GM21367 (cell line): ENCODE measurements at regions not wholly inside any gene's neighbourhood (a gene's known extent, or its start where the extent isn't known, plus 50 kb on each side); places are given as distances from the start of the nearest gene placed in this dataset.

Source experiments
- ATAC-seq: cut with Tn5 transposase; IDR thresholded peaks from one replicate; pipeline ENCODE4 v1.9.1; 2021; ENCODE audit not compliant: unreplicated experiment

DNA sequence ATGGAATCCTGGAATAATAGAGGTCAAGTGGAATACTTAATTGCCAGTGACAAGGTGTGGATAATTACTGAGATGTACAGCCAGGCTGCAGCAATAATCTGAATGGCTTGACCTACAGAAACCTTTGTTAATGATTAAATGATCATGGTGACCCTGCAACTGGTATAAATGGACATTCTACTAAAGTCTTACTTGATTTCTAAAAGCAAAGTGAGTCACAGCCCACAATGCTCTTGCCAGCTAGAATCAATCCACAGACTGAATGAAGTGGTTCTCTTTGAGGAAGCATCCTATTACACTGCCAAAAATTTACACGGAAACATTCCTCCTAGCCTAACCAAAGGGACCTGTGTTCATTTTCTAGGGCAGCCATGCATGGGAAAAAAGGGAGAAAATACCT, 518.5 kb downstream of the SOX5 start:
- no peak for ATAC-seq

DNA sequence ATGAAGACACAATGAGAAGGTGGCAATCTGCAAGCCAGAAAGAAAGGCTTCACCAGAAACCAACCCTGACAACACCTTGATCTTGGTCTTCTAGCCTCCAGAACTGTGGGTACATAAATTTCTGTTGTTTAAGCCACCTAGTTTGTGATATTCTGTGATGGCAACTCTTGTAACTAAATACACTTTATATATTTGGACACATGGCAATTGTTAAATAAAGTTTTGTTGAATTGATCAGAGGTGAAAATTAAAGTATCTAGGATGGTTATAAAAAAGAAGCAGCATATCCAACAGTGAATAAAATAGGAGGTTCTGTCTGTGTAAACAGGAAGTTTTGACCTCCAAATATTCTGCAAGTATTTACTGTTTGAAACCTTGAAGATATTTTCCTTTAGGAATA, 516.3 kb downstream of the SOX5 start:
- ATAC-seq = no peak

DNA sequence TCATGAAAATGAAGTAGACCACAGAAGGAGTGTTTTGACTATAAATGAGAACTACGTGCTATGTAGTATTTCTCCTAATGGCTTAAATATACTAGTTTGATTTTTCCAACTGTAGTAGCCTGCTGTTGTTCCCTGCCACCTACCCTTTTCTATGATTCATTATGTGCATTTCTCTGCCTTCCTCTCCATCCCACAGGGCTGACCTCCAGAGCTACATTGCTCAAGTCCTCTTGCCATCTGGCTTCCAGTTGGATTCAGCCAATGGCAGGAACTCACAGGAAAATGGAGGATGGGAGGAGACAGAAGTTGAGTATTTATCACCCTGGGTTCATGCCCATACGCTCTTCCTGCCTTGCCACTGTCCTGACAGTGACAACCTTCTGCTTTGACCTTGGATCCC, 515.3 kb downstream of the SOX5 start:
- no peak for ATAC-seq

DNA sequence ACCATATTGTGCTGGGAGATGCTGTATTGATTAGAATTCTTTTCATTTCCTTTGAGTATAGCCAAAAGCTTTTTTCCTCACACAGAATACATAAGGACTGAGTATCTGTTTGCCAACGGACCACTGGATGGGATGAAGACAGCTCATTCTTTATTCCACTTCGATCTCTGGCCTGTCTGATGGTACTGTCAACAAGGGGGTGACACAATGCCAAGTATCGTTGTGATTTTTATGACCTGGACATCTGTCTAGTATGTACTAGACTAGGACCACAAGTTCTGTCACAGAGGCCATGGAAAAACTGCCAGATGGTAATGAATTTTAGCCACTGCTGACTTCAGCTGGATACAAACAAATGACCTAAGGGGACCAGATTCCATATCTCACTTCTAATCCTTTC, 502.7 kb downstream of the SOX5 start:
- ATAC-seq = no peak

DNA sequence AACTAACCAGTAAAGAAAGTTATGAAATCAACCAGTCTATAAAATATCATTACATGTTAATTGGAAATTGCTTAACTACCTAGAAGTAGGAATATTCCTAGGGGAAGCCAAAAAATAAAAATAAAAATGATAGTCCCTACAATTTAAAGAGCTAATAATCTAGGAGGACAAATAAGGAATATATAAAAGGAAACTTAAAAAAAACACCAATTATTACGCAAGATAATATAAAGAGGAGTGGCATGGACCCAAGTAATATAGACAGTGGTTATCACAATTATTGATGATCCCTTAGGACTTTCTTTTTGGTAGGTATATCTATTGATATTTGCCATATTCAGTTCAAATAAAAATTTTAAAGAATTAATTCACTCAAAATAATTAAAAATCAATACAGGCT, 498.7 kb downstream of the SOX5 start:
- no peak for ATAC-seq

DNA sequence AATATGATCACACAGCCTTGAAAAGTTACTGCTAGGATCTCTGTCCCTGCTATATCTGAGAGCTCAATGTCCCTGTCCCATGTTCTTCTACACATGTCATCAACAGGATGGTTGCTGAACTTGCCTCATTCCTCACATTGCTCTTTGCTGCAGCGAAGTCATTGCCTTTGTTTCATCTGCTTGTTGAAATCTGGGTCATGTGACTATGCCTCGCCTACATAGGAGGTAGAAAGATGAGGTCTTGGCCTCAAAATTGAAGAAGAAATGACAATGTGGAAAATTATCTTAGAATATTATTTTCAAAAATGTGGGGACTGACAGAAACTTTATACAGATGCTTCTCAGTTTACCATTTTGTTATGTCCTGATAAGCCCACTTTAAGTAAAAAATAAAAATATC, 494.2 kb downstream of the SOX5 start:
- no peak for ATAC-seq

DNA sequence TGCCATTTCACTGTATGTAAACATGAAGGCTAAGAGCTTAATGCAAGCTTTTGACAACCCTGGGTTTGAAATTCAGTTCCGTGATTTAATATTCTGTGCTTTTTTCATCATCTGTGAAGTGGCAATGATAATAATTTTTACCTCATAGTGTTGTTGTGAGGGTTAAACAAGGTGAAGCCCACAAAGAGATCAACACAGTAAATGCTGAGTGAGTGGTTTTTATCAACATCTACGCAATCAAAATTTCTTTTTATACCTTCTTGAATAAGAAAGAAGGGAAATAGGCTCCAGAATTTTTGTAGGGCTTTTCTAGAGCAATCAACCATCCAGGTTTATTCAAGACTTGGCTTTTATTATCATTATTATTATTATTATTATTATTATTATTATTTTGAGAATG, 490.8 kb downstream of the SOX5 start:
- no peak for ATAC-seq

DNA sequence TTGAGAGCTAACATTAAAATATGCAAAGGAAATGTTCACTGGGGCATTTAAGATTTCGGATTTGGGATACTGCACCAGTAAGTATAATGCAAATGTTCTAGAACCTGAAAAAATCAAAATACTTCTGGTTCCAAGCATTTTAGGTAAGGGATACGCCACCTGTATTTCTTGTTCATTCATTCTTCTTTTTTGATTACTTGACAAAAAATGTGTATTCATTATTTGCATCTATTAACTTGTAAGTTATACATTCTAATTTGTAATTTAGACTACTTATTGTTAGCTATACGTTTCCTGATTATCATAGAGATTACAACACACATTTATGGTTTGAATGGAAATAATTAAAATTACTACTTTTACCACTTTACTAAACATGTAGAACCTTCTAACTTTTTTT, 486.9 kb downstream of the SOX5 start:
- no peak for ATAC-seq

DNA sequence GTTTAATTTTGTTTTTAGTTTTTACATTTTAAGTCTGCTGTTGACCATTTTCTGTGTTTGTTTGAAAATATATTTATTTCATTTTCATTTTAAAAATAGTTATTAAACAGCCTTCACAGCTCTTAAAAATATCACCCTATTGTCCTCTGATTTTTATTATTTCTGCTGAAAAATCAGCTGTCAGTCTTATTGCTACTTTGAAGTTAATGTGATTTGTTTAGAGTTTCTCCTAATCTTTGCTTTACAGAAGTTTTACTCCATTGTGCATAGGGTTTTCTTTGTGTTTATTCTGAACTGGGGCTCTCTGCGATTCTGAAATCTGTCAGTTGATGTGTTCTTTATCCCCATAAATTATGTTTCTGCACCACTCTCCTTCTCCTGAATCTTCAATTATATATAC, 486.3 kb downstream of the SOX5 start:
- ATAC-seq = no peak

DNA sequence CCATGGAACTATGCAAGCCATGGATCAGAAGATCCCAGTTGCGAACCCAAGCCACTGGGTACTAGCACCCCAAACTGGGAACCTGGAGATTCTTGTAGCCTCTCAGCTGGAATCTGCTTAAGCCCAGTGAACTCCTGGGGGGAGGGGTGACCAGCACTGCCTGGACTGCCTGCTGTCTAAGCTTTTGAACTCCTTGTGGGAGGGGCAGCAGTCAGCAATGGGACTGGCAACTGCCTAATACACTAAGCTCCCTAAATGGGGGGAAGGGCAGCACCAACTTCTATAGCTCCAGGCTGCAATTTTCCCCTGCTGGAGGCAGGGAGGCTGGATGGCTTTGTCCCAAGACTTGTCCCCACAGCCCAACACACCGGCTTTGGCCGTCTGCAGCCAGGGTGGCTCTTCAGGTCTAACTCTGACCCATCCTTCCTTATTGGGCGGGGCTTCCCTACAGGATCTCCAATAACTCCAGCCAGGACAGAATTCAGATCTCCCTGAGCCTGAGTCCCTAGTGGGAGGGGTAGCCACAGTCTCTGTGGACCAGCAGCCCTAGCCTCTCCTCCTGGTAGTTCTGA, 485.1 kb downstream of the SOX5 start:
- ATAC-seq = no peak

DNA sequence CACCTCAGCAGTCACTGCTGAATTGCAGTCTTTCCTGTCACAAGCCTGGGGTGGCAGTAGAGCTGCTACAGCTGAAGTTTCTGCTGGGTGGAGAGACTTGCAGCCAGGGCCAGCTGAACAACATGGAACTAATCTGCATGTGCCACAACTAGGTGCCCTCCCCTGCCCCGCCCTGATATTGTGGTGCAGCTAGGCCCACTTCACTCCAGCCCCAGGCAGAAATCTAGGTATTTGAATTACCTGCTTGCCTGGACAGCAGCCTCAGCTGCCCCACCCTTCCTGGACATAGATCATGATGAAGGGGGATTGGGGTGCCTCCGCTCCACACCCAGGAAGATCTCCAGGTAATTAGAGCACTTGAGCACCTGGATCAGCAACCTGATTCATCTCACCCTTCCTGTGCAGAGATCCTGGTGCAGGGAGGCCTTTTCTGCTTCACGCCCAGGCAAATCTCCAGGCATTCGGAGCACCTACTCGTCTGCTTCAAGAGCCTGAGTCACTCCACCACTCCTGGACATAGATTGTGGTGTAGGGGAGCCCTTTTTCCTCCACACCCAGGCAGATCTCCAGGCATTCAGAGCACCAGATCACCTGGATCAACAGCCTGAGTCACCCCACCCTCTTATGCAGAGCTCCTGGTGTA, 477.0 kb downstream of the SOX5 start:
- no peak for ATAC-seq

DNA sequence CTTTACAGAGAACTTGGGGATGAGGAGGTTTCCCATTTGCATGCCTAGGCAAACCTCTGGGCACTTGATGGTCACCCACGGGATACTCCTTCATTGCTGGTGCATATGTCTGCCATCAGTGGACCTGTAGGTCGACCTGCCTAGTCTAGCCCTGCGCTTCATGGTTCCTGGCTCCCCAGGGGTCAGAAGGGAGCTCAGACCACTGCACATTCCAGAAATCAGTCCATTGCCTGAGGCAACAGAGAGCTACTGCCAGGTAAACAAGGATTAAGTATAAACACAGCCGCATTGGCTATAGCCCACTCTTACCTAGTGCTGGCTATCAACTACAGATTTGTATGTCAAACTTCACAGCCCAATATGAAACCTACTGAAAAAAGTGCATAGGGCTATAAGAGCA, 476.4 kb downstream of the SOX5 start:
- ATAC-seq = no peak

DNA sequence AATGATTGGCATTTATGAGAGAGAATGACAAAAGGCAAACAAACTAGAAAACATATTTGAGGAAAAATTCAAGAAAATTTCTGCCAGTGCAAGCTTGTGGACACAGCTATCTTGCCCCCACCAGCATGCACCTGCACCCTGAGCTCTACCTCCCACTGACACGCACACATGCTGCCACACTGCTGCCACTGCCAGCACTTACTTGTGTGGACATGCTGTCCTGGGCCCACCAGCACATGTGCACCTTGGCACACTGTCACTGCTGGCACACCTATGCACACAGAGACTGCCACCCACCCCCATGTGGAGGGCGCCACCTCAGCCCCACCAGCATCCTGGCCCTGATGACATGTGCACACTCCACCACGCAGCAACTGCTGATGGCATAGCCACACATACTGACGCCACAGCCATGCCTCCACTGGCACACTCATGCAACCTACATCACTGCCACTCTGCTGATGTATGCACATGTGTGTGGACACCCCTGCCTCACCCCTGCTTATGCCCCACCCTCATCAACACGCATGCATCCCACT, 475.0 kb downstream of the SOX5 start:
- ATAC-seq = no peak
